Cerebellar nuclear complex (tissue), 1 donor: ENCODE measurements at regions not wholly inside any gene's neighbourhood (a gene's known extent, or its start where the extent isn't known, plus 50 kb on each side); places are given as distances from the start of the nearest gene placed in this dataset.

Experiments used
- DNase-seq, 2 experiments: peaks; one replicate each; lab custom pipeline; 2025; lab: John Stamatoyannopoulos, UW

- DNase-seq = no peak
Measured at GRCh38 chr9:113787871-113788270, 88.2 kb upstream of the ZNF618 start.

GRCh38 chr9:113788616-113789330 lies 87.3 kb upstream of the ZNF618 start:
- DNase-seq = no peak

- DNase-seq = no peak
Measured at GRCh38 chr9:113790093-113790492, 86.0 kb upstream of the ZNF618 start.

- no peak for DNase-seq
Measured at GRCh38 chr9:113793558-113793957, 82.6 kb upstream of the ZNF618 start.

- no peak for DNase-seq
Measured at GRCh38 chr9:113794721-113795120, 81.4 kb upstream of the ZNF618 start.

GRCh38 chr9:113795811-113796392 lies 80.2 kb upstream of the ZNF618 start:
- no peak for DNase-seq

- DNase-seq = no peak
Measured at GRCh38 chr9:113796646-113797426, 79.3 kb upstream of the ZNF618 start.

- no peak for DNase-seq
Measured at GRCh38 chr9:113798062-113799030, 77.8 kb upstream of the ZNF618 start.

GRCh38 chr9:113800276-113800675 lies 75.8 kb upstream of the ZNF618 start:
- DNase-seq = no peak

- no peak for DNase-seq
Measured at GRCh38 chr9:113803811-113804589, 72.1 kb upstream of the ZNF618 start.

- no peak for DNase-seq
Measured at GRCh38 chr9:113805486-113806132, 70.5 kb upstream of the ZNF618 start.

- peak in 1 of 2 experiments; percentile 19 for DNase-seq
Measured at GRCh38 chr9:113807173-113808061, 68.7 kb upstream of the ZNF618 start.

- DNase-seq = no peak
Measured at GRCh38 chr9:113808391-113809358, 67.4 kb upstream of the ZNF618 start.

GRCh38 chr9:113817171-113817570 lies 58.9 kb upstream of the ZNF618 start:
- no peak for DNase-seq

GRCh38 chr9:113818391-113818790 lies 57.7 kb upstream of the ZNF618 start:
- DNase-seq = no peak

- no peak for DNase-seq
Measured at GRCh38 chr9:113822315-113822714, 53.8 kb upstream of the ZNF618 start.

GRCh38 chr9:113823421-113823820 lies 52.7 kb upstream of the ZNF618 start:
- DNase-seq = no peak
